NCI-H82 treated with DMSO at 0.1 percent for 48 hours (cell line): ENCODE measurements at regions not wholly inside any gene's neighbourhood (a gene's known extent, or its start where the extent isn't known, plus 50 kb on each side); places are given as distances from the start of the nearest gene placed in this dataset.
A peak's percentile ranks its signal among the peaks of the same experiment; 100 is the strongest.

ENCODE experiments used
- DNase-seq: peaks from one replicate; lab custom pipeline; 2025; ENCODE audit not compliant: unreplicated experiment; lab: John Stamatoyannopoulos, UW

DNA sequence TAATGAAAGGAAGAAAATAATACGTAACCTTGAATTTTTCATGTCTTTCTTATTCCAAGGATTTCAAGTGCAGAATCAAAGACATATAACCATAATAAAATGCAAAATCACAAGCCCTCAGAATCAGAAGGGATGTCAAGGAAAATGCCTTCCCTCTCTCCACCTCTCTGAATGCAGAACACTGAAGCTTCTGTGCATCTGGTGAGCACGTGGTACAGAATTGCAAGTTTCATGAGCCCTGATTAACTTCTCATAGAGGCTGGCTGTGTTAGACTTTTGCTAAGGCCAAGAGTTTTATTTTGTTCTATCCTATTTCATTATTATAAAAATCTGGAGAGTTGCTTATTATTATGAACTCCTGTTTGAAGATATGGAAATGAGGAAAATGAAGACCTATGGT, 533.7 kb upstream of the POM121L12 start:
- no peak for DNase-seq

DNA sequence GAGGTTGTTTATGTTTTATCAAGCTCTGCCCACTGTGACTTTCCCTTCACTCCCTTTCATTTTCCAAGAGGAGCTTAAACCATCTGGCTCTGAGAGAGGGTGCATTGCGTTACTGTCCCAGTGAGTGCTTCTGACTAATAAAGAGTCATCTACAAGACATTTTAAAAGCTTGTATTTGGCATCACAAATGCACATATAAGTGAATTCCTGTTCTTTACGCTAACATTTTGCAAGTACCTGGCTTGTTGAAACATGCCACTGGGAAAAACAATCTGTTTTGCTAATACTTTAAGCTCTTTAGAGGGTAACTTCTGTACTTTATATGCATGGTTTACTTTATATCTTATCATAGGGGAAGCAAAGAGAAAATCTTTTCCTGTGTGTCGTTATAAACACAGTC, 534.6 kb upstream of the POM121L12 start:
- peak; percentile 67 for DNase-seq

DNA sequence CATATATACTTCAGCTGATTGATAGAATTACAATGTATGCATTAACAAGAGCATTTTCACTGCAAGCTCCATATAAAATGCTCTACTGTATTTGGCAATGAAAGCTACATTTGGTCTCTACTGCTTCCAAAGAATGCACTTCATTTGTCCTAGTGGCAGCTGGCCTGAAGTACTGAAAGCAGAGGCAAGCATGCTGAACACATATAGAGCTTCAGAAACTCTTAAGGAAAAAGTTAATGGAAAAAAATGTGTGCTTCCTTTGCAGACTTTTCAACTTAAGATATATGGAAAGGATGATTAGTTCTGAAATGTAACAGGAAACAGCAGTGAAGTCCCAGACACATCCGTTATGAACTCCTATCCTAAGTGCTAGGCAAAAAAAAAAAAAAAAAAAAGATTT, 537.1 kb upstream of the POM121L12 start:
- no peak for DNase-seq

DNA sequence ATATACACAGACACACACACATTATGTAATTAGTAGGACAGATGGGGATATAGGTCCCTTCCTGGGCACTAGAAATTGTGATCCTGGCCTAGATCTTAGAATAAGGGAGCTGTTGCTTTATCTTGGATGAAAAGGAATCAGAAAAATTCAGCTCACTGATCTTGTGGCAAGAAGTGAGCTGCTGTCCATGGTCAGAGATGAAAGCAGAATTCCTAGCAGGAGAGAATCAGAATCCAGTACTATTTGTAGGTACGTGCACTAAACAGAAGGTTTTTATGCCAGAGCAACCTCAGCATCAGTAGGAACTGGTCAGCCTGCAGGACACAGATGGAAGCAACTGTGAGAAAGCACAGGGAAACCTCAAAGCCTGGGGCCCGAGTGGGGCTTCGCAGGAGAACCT, 549.2 kb upstream of the POM121L12 start:
- DNase-seq = no peak

DNA sequence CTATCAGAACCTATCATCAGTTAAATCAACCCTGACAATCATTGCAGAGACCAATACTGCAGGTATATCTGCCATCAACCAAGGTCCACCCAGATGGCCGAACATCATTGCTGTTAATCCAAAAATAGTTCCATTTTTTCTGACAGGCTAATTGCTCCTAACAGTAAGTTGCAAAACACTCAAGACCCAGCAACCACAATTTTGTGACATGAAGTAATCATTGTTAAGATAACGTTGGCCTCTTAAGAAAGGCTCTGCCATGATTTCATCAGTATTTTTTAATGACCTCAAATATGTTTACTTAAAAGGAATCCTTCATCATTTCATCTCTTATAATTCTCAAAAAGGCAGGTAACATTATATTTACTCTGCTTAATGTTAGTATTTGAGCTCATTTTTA, 553.4 kb upstream of the POM121L12 start:
- DNase-seq = no peak

DNA sequence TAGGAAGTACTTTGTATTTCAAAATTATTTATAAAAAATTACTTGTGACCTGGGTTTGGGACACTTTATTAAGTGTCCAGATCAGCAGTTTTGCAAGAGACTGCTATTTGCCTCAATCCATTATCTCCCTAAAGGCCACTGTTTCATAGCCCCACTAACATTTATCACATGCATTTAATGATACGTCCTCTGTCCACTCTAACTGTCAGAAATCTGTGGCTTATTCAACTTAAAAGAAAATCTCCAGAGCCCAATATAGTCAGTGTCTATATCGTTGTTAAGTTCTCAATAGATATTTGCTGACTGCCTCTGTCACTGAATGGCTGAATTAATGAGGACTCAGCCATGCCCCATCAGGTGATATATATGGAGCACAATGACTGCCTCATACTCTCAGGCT, 553.9 kb upstream of the POM121L12 start:
- DNase-seq = no peak

DNA sequence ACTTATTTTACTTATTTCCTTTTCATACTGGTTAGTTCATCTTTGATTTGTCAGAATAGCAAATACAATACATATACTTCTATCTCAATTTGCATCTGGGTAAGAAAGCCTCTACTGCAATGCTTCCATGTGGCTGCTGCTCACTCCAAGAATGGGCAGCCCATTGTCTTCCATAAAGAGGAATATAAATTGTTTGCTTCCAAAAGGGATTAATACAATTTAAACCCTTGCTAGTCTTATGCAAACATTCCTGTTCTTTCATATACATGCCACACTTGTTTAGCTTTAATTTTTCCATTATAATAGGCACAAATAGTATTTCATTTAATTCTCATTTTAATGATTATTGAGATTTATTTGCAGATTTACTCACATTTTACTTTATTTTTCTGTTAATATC, 555.4 kb upstream of the POM121L12 start:
- no peak for DNase-seq

DNA sequence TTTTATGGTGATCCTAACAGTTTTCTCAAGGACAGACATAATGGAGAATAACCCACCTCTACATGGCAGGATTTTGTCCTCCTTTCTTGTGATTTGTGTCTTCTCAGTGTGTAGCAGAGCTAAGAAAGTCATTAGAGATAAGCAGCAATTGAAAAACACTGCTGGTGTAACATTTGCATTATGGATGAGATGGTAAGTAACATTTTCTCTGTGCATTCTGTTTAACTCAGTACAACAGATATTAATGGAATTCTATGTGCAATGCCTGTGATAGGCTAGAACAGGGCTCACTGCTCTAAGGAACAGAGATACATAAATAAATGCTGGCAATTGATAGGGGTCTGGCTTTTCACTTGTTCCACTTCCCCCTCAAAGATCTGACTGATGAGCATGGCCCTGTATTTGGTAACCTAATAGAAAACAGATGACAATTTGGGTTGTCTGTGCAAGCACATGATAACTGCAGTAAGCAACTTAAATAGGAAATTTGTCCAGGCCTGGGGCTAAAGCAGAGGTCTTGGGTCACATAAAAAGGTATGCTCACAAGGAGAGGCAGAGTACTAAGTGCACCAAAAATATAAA, 560.3 kb upstream of the POM121L12 start:
- DNase-seq = no peak

DNA sequence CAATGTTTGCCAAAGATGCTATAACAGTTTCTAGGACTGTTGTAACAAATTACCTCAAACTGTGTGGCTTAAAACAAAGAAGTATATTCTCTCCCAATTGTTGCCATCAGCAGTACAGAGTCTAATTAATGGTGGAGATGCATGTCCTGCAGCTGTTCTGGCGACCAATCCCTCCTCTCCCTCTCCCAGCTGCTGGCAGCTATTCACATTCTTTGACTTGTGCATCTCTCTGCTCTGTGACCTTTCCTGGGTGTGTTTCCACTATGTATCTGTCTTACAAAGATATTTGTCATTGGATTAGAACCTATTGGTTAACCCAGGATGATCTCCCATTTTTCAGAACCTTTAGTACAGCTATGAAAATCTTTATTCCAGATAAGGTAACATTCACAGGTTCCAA, 561.7 kb upstream of the POM121L12 start:
- no peak for DNase-seq

DNA sequence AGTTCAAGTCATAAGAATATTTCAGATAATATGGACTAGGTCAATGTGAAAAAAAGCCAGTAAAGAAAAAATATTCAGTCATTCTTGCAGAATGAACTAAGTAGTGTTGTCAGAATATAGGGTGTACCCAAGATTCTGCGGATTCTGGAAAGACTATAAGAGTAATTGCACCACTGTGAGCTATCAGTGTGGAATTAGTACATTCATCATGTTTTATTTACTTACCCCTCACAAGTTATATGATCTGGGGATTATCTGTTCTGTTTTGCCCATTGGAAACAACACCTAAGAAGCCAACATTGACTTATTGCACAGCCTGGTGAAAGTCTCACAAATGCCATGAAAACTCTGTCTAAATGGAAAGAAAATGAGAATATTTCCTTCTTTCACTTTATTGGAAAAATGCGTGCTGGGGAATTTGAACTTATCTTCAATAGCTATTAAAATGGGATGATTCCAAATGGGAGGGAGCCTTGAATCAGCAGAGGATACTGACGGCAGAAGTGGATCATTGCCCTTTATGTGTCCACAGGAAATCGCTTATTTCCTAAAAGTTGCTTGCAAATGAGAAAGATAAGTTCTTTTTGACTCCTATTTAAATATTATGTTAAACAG, 563.3 kb upstream of the POM121L12 start:
- no peak for DNase-seq

DNA sequence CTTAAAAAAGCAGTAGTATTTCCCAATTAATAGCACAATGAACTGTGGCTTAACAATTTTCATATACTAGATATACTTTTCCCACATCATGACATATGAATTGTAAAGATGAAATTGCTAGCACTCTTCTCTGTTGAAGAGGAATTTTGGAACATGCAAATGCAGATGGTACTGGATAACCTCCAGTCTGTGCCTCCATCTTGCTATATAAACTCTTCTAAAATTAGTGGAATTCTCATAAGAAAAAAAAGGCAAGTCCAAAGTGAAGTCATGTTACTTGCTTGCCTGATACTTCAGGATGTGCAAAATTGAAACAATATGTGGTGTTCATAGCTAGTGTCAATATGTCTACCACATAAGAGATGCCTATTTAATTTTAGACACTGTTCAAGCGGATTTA, 570.2 kb upstream of the POM121L12 start:
- DNase-seq = no peak

DNA sequence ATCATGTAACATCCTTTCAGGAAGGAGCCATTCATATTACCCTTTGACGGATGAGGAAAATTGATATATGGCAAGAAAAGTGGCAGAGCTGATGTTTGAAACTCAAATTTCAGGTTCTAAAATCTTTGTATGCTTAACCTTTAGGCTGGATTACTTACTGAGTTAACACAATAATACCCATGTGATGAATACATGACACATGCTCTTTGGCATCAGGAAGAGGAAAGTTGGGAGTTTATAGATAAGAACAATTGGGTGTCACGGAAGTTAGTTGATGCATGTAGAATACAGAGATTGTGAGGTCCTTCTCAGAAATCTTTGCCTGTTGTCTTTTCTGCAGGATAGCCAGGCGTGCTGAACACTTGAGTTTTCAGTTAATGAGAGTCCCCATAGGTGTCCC, 572.1 kb upstream of the POM121L12 start:
- DNase-seq = no peak

DNA sequence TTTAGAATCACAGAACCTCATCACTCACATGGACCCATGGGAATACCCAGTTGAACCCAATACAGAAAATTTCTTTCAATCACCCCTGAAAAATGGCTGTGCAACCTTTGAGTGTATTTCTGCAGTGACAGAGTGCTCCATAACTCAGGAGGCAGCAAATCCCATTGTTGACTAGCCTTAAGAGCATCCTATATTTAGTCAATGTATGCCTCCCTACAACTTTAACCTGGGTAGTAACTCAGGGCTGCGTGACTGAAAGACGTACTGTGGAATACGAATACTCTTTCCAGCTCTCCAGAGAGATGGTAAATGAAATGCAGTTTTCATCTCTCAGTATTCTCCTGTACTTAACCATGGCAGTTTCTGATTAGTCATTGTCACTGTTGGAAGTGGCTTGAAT, 573.0 kb upstream of the POM121L12 start:
- no peak for DNase-seq

DNA sequence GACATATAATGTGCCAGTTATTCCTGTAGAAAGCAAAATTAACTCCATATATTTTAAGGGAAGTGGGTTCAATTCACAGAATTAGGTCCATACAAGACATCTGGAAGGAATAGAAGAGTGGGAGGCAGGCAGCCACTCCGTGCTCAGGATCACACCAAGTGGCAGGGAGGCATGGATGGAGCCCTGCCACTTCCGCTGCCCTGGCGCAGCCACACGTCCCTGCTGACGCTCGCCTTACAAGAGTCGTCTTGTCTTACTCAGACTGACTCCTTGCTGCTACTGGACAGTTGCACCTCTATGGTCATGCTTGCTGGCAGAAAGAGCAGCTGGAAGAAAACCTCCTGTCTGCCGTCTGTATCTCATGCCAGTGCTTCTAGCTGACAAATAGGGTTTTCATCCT, 579.9 kb upstream of the POM121L12 start:
- no peak for DNase-seq

DNA sequence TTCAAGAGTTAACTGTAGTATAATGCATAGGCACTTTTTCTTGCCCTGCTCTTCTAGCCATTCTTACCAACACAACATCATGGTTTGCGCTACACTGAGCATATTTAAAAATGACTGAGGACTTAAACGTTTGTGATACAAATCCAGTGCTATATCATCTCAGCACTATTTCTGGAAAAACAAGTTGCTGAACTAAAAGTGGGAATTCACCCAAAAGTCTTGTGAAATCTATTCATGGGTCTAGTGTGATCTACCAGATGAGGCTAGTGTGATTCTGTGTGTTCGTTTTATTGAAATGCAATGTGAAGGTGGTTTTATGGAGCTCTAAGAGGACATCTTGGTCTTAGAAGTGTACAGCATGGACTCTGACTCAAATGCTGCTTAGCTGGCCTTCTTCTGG, 584.6 kb upstream of the POM121L12 start:
- no peak for DNase-seq

DNA sequence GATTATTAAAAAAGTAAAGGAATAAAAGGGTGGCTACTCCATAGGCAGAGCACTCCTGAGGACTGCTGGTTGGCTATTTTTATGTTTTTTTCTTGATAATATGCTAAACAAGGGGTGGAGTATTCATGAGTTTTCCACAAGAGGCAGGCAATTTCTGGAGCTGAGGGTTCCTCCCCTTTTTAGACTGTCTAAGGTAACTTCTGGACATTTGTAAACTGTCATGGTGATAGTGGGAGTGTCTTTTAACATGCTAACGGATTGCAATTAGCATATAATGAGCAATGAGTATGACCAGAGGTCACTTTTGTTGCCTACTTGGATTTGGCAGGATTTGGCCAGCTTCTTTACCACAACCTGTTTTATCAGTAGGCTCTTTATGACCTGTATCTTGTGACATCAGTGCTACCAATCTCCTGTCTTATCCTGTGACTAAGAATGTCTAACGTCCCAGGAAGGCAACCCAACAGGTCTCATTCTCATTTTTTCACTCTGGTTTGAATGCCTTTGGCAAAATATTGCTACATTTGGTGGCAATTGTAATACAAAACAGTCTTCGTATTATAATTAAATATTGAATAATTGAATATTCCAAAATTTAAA, 587.8 kb upstream of the POM121L12 start:
- no peak for DNase-seq

DNA sequence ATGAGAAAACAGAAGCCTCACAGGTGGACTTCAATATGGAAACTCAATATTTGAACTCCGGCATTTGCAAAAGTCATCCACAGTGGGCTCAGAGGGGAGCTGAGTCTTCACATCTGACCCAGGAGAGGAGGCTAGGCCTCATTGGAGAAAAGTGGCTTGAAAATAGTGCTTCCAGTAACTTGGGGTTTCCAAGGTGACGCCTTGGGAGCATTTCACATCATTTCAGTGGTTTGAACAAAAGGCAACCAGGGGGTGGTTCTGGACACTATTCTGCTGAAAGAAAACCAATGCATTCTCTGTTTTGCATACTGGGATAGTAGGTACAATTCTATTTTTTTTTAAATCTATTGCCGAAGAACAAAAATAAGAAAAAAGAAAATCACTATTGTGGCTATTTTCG, 599.2 kb upstream of the POM121L12 start:
- no peak for DNase-seq

DNA sequence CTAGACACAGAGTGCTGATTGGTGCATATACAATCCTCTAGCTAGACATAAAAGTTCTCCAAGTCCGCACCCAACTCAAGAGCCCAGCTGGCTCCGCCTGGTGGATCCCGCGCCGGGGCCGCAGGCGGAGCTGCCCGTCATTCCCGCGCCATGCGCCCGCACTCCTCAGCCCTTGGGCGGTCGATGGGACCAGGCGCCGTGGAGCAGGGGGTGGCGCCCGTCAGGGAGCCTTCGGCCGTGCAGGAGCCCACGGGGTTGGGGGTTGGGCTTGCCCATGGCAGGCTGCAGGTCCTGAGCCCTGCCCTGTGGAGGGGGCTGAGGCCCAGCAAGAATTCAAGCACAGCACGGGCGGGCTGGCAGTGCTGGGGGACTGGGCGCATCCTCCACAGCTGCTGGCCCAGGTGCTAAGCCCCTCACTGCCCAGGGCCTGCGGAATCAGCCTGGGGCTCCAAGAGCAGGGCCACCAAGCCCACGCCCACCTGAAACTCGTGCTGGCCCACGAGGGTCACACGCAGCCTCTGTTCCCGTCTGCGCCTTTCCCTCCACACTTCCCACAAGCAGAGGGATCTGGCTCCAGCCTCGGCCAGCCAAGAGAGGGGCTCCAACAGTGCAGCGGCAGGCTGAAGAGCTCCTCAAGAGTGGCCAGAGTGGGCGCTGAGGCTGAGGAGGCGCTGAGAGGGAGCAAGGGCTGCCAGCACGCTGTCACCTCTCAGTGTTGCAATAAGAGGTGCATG, 604.2 kb upstream of the POM121L12 start:
- DNase-seq = no peak

DNA sequence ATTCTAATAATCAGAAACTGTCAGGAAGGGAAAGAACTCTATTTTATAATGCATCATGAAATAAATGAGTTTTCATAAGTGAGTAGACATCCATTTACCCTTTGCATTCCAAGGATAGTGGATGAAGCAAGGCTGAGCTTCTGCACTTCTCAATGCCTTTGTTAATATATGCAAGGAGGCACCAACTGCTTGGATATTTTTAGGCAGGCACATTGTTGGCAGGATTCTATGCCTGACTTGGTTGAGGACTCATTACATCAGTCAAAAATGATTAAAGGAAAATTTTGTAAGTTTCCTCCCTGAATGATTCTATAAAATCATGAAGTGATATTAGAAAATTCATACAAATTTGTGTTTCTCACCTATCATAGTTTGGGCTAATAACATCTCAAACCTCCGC, 612.2 kb upstream of the POM121L12 start:
- DNase-seq = no peak

DNA sequence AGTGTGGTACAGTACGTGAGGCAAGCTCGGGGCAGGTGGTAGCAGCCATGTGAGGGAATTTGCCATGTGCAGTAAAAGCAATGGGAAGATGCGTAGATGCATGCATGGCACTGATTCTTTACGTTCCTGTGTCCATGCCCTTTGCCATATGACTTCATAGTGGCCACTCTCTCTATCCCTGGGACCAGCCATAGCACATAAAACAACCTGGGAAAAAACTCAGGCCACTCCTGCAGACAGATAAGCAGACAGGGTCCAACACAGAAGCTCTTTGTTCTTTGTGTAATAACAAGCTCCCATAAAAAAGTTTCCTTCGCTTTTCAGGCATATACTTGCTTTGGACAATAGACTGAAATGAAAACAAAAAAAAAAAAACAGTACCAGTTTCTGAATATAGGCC, 622.4 kb upstream of the POM121L12 start:
- no peak for DNase-seq

DNA sequence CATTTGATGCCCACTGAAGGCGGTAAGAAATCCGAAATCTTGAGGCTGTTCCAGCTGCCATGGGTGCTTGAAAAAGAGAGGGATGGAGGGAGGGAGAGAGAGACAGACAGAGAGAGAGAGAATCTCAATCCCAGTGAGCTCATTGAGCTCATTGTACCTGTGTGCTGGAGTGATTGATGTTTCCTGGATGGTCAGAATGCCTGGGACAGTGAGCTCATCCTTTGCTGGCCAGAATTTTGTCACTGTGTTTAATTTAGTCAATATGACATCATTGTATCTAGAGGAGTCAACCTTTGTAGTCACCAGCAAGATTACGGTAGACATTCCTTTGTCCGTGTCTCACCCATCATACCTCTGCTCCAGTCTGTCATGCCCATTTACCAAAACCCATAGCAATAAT, 625.4 kb upstream of the POM121L12 start:
- DNase-seq = no peak

DNA sequence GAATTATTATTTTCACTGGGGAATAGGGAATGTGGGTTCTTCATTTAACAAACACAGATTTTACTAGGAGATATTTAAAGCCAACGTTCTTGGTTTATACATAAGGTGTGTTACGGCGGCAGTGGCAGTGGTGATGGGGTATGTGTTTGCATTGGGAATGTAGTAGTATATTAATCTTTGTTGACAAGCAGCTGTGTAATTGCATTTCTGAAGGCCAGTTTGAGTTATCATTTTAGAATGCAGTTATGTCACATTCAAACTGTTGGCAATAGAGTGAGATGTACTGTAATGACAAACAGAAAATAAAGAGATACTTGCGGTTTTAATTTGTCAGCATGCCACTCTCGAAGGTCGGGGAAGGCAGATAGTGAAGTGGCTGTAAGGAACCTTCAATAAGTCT, 628.6 kb upstream of the POM121L12 start:
- no peak for DNase-seq
